Sigmoid colon (tissue), 3 donors: ENCODE measurements at regions not wholly inside any gene's neighbourhood (a gene's known extent, or its start where the extent isn't known, plus 50 kb on each side); places are given as distances from the start of the nearest gene placed in this dataset.

Experiments used
- POLR2A ChIP-seq, 2 donors: fragments of 450-650 bp; IDR thresholded peaks; one replicate each; pipeline ENCODE4 v1.6.1; 2016; ENCODE audit warnings: antibody characterized with exemption in 2 of 2, mild to moderate bottlenecking in 2 of 2, moderate library complexity in 2 of 2
- TF ChIP-seq, protein P1 (sequence below), 4 experiments: fragments of 450-650 bp in 3 of 4; fragments of 200-600 bp in 1 of 4; IDR thresholded peaks; one replicate each; pipeline ENCODE4 v1.5.1; 2016 to 2019; ENCODE audit warnings: antibody characterized with exemption in 4 of 4, mild to moderate bottlenecking in 3 of 4, moderate library complexity in 2 of 4

DNA sequence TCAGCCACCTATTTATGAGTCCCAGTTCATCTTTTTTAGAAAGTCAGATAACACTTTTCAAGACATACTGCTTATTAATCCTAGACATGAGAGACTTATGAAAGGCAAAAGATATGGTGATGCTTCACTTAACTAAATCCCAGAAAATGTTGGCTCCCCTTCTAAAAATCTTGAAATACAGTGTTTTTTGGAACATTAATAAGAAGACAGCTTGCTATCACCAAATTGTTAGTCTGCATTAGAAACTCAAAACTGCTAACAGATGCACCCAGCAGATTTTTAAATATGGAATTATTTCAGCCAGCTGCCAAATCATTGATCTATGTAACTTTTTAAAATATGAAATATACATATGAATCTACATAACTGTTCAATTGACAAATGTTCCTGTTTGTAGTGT is 108.6 kb upstream of the TIAM2 start:
- TF ChIP-seq, protein P1, sequence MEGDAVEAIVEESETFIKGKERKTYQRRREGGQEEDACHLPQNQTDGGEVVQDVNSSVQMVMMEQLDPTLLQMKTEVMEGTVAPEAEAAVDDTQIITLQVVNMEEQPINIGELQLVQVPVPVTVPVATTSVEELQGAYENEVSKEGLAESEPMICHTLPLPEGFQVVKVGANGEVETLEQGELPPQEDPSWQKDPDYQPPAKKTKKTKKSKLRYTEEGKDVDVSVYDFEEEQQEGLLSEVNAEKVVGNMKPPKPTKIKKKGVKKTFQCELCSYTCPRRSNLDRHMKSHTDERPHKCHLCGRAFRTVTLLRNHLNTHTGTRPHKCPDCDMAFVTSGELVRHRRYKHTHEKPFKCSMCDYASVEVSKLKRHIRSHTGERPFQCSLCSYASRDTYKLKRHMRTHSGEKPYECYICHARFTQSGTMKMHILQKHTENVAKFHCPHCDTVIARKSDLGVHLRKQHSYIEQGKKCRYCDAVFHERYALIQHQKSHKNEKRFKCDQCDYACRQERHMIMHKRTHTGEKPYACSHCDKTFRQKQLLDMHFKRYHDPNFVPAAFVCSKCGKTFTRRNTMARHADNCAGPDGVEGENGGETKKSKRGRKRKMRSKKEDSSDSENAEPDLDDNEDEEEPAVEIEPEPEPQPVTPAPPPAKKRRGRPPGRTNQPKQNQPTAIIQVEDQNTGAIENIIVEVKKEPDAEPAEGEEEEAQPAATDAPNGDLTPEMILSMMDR (IDR thresholded peaks at IDR 0.05), result no peak
- TF ChIP-seq POLR2A (IDR thresholded peaks at IDR 0.05), result no peak
